HCT116 (cell line): ENCODE measurements at regions not wholly inside any gene's neighbourhood (a gene's known extent, or its start where the extent isn't known, plus 50 kb on each side); places are given as distances from the start of the nearest gene placed in this dataset.

Source experiments
- ATF3 ChIP-seq: IDR thresholded peaks from 2 replicates; pipeline ENCODE4 v1.6.1; 2012
- CTCF ChIP-seq, 3 experiments: fragments of 200-600 bp in 1 of 3; sonication (generic) in 1 of 3; IDR thresholded peaks in 2 of 3; conservative IDR thresholded peaks in 1 of 3; 2 replicates each; pipeline ENCODE4 v1.5.1; 2012 to 2017; ENCODE audit warnings: low read depth in 2 of 3, low read length in 2 of 3, antibody characterized with exemption in 1 of 3, borderline replicate concordance in 1 of 3, control low read depth in 1 of 3, mild to moderate bottlenecking in 1 of 3, mixed read lengths in 1 of 3, mixed run types in 1 of 3, moderate library complexity in 1 of 3; ENCODE audit not compliant: insufficient read depth in 1 of 3
- EZH2 ChIP-seq: fragments of 200-600 bp; sonication (generic); IDR thresholded peaks from 2 replicates; pipeline ENCODE4 v1.6.1; 2017; ENCODE audit warnings: antibody characterized with exemption, mixed run types
- EZH2phosphoT487 ChIP-seq: fragments of 200-600 bp; IDR thresholded peaks from 2 replicates; pipeline ENCODE4 v1.6.1; 2018; ENCODE audit warnings: antibody characterized with exemption, borderline replicate concordance
- MAX ChIP-seq: IDR thresholded peaks from 2 replicates; pipeline ENCODE4 v1.6.1; 2012
- POLR2A ChIP-seq: IDR thresholded peaks from 2 replicates; pipeline ENCODE4 v1.7.0; 2011; ENCODE audit warnings: borderline replicate concordance; ENCODE audit not compliant: insufficient read depth, insufficient read length; ENCODE audit errors: extremely low read depth
- POLR2AphosphoS5 ChIP-seq: IDR thresholded peaks from 2 replicates; pipeline ENCODE4 v1.6.1; 2011; ENCODE audit warnings: mild to moderate bottlenecking, low read depth, low read length, moderate library complexity
- REST ChIP-seq: IDR thresholded peaks from 2 replicates; pipeline ENCODE4 v1.6.1; 2012; ENCODE audit warnings: low read depth
- TCF7L2 ChIP-seq: IDR thresholded peaks from 2 replicates; pipeline ENCODE4 v1.7.0; 2011; ENCODE audit warnings: borderline replicate concordance, inconsistent platforms; ENCODE audit not compliant: insufficient read depth, insufficient read length; ENCODE audit errors: extremely low read depth
- ZBTB33 ChIP-seq: IDR thresholded peaks from 2 replicates; pipeline ENCODE4 v1.6.1; 2011; ENCODE audit warnings: mild to moderate bottlenecking, low read length, moderate library complexity; ENCODE audit not compliant: insufficient replicate concordance; ENCODE audit errors: extremely low read depth
- ZNF274 ChIP-seq: fragments of 200-500 bp; sonication (Bioruptor generic); IDR thresholded peaks from 2 replicates; pipeline ENCODE4 v1.6.1; 2014; ENCODE audit warnings: mild to moderate bottlenecking, low read depth, low read length, inconsistent platforms

- TF ChIP-seq EZH2 (no peak), POLR2A (no peak), CTCF (IDR thresholded peaks at IDR 0.05 in 2 of 3, conservative IDR thresholded peaks at IDR 0.05 in 1 of 3; ENCODE audit: borderline replicate concordance in 1 of 3, insufficient read depth in 1 of 3, low read depth in 2 of 3, low read length in 2 of 3) (no peak), ZNF274 (no peak), ZBTB33 (no peak), ATF3 (no peak), TCF7L2 (no peak), REST (no peak), MAX (no peak), EZH2phosphoT487 (no peak), POLR2AphosphoS5 (no peak)
These were observed 598.6 kb downstream of the AMY1C start for GRCh38 chr1:104348277-104348676.
